ENCODE measurements at regions not wholly inside any gene's neighbourhood (a gene's known extent, or its start where the extent isn't known, plus 50 kb on each side); places are given as distances from the start of the nearest gene placed in this dataset.

GRCh38 chr2:151138507-151138906 is 123.2 kb downstream of the RBM43 start:
- Histone ChIP-seq H4K20me1 (ENCODE audit: control insufficient read depth, insufficient read depth, insufficient read length) (no peaks in the 10 kb centered on the region), H3K56ac (ENCODE audit: insufficient read length, low read depth, low read length) (no peak overlapping the region), H3K23me2 (ENCODE audit: insufficient read length, low read depth, low read length, poor library complexity, severe bottlenecking) (no peaks in the 10 kb centered on the region), H3K4me1 (ENCODE audit: insufficient read depth, low read length) (no peaks in the 10 kb centered on the region), H3T11ph (ENCODE audit: low read length) (no peak overlapping the region), H3K79me2 (ENCODE audit: insufficient read depth, low read length) (no peaks in the 10 kb centered on the region), H2BK20ac (ENCODE audit: low read depth, low read length, poor library complexity, severe bottlenecking) (no peak overlapping the region), H2BK5ac (ENCODE audit: insufficient read length, low read length) (no peak overlapping the region), H3K4ac (ENCODE audit: low read depth, low read length) (no peak overlapping the region), H3K18ac (ENCODE audit: insufficient read length, low read depth, low read length) (no peak overlapping the region), H3K4me2 (ENCODE audit: insufficient read depth, insufficient read length, low read length) (no peak overlapping the region), H4K5ac (ENCODE audit: insufficient read length, low read depth, low read length) (no peak overlapping the region), H2AK5ac (ENCODE audit: insufficient read length, low read length) (no peak overlapping the region), H3K23ac (ENCODE audit: insufficient read length, low read depth, low read length) (no peak overlapping the region), H2BK120ac (ENCODE audit: low read depth, low read length, poor library complexity, severe bottlenecking) (no peak overlapping the region), H4K8ac (replicated peaks; ENCODE audit: insufficient read length, low read depth, low read length) (no peak overlapping the region), H3K27ac (ENCODE audit: insufficient read length, low read depth, low read length) (no peak overlapping the region), H3K79me1 (ENCODE audit: insufficient read depth, low read depth, low read length, poor library complexity, severe bottlenecking) (no peaks in the 10 kb centered on the region), H3K14ac (ENCODE audit: insufficient read depth, low read length) (no peak overlapping the region), H2AFZ (ENCODE audit: low read length) (no peak overlapping the region), H3K9ac (ENCODE audit: extremely low read depth, insufficient read length, low read length) (no peak overlapping the region), H4K91ac (ENCODE audit: insufficient read length, low read depth, low read length) (no peak overlapping the region), H2BK12ac (ENCODE audit: insufficient read length, low read depth, low read length) (no peak overlapping the region), H2BK15ac (ENCODE audit: low read depth, low read length) (no peak overlapping the region), H3K9me3 (ENCODE audit: control insufficient read depth, low read depth, low read length) (no peaks in the 10 kb centered on the region), H3K27me3 (ENCODE audit: insufficient read depth, low read length) (no peaks in the 10 kb centered on the region)
- TF ChIP-seq CTCF (conservative IDR thresholded peaks at IDR 0.05): no peak
- Mint-ChIP-seq H3K4me3 (no peak overlapping the region), H3K36me3 (ENCODE audit: insufficient read depth in 1 of 3, low read depth in 3 of 3) (peaks cover 0 to 4% (median 0%) of the 10 kb centered on the region in 3 experiments; a peak in 2 of 7 replicates), H3K4me1 (no peaks in the 10 kb centered on the region), H3K27ac (no peak overlapping the region), H3K27me3 (ENCODE audit: low read depth) (no peaks in the 10 kb centered on the region), H3K9me3 (peaks cover 0 to 3% of the 10 kb centered on the region in 2 experiments; a peak in 3 of 5 replicates)
- DNase-seq: no peak
- no CpG with 5 or more reads among the region's 2 CpGs for WGBS (ENCODE audit: extremely low coverage, insufficient read length, low lambda C conversion rate)

Data from H9 (cell line).